ENCODE measurements at regions not wholly inside any gene's neighbourhood (a gene's known extent, or its start where the extent isn't known, plus 50 kb on each side); places are given as distances from the start of the nearest gene placed in this dataset.

DNA sequence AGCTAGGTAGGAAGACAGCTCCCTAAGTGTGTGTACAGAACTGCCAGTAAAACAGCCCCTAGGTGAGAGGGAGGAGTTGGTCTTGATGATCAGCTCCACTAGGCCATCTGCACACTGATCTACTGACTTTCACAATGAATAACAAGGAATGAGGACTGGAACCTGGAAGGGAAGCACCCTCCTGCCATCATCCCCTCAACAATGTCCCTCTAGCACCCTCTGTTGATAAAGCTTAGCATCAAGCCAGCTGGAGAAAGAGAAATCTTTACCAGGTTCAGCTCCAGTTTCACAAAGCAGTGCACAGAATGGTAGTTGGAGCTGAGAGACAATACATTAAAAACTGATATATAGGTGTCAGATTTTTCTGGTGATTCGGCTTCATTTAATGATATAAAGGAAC, 57.2 kb upstream of the IRAK1BP1 start (continued):
- TF ChIP-seq, protein P1, sequence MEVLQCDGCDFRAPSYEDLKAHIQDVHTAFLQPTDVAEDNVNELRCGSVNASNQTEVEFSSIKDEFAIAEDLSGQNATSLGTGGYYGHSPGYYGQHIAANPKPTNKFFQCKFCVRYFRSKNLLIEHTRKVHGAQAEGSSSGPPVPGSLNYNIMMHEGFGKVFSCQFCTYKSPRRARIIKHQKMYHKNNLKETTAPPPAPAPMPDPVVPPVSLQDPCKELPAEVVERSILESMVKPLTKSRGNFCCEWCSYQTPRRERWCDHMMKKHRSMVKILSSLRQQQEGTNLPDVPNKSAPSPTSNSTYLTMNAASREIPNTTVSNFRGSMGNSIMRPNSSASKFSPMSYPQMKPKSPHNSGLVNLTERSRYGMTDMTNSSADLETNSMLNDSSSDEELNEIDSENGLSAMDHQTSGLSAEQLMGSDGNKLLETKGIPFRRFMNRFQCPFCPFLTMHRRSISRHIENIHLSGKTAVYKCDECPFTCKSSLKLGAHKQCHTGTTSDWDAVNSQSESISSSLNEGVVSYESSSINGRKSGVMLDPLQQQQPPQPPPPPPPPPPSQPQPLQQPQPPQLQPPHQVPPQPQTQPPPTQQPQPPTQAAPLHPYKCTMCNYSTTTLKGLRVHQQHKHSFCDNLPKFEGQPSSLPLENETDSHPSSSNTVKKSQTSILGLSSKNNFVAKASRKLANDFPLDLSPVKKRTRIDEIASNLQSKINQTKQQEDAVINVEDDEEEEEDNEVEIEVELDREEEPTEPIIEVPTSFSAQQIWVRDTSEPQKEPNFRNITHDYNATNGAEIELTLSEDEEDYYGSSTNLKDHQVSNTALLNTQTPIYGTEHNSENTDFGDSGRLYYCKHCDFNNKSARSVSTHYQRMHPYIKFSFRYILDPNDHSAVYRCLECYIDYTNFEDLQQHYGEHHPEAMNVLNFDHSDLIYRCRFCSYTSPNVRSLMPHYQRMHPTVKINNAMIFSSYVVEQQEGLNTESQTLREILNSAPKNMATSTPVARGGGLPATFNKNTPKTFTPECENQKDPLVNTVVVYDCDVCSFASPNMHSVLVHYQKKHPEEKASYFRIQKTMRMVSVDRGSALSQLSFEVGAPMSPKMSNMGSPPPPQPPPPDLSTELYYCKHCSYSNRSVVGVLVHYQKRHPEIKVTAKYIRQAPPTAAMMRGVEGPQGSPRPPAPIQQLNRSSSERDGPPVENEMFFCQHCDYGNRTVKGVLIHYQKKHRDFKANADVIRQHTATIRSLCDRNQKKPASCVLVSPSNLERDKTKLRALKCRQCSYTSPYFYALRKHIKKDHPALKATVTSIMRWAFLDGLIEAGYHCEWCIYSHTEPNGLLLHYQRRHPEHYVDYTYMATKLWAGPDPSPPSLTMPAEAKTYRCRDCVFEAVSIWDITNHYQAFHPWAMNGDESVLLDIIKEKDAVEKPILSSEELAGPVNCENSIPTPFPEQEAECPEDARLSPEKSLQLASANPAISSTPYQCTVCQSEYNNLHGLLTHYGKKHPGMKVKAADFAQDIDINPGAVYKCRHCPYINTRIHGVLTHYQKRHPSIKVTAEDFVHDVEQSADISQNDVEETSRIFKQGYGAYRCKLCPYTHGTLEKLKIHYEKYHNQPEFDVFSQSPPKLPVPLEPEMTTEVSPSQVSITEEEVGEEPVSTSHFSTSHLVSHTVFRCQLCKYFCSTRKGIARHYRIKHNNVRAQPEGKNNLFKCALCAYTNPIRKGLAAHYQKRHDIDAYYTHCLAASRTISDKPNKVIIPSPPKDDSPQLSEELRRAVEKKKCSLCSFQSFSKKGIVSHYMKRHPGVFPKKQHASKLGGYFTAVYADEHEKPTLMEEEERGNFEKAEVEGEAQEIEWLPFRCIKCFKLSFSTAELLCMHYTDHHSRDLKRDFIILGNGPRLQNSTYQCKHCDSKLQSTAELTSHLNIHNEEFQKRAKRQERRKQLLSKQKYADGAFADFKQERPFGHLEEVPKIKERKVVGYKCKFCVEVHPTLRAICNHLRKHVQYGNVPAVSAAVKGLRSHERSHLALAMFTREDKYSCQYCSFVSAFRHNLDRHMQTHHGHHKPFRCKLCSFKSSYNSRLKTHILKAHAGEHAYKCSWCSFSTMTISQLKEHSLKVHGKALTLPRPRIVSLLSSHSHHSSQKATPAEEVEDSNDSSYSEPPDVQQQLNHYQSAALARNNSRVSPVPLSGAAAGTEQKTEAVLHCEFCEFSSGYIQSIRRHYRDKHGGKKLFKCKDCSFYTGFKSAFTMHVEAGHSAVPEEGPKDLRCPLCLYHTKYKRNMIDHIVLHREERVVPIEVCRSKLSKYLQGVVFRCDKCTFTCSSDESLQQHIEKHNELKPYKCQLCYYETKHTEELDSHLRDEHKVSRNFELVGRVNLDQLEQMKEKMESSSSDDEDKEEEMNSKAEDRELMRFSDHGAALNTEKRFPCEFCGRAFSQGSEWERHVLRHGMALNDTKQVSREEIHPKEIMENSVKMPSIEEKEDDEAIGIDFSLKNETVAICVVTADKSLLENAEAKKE (CRISPR knock-in tag; IDR thresholded peaks at IDR 0.05), result peak; percentile 41; the same call in 1 of the 2 replicates

DNA sequence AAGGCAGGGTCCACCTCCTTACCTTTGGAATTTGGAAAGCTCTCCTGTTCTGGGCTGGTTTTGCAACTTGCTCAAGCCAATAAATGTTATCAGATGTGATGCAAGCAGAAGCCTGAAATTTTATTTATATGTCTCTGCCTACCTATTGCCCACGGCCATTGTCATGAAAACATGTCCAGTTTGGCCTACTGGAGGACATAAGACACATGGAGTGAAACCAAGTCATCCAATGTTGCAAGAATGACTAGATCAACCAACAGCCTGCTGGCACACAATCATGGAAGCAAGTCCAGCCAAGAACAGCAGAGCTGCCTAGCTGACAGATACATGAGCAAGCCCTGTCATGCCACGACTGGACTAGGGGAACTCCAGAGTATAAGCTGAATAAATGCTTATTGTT, 56.7 kb upstream of the IRAK1BP1 start:
- ATAC-seq (no peak), DNase-seq (ENCODE audit: low spot score) (no peak)
- Mint-ChIP-seq H3K4me1 (no peaks in the 10 kb centered on the region), H3K27ac (no peak overlapping the region), H3K4me3 (no peak overlapping the region), H3K9me3 (no peaks in the 10 kb centered on the region), H3K27me3 (ENCODE audit: insufficient read depth, low read depth, poor library complexity) (peaks cover 3% of the 10 kb centered on the region), H3K36me3 (ENCODE audit: low read depth) (no peaks in the 10 kb centered on the region)
- H3K4me3 ChIP-seq, result no peak overlapping the region
- no peak overlapping the region for H2AFZ ChIP-seq
- H3K27me3 ChIP-seq (ENCODE audit: insufficient read depth), result no peaks in the 10 kb centered on the region
- no peaks in the 10 kb centered on the region for H3K4me1 ChIP-seq (ENCODE audit: insufficient read depth)
- H3K9me2 ChIP-seq (ENCODE audit: insufficient read depth), result no peaks in the 10 kb centered on the region; the same call in 1 of the 2 replicates
- H3F3A ChIP-seq (replicated peaks; ENCODE audit: low read depth), result no peaks in the 10 kb centered on the region
- no peak overlapping the region for H3K4me2 ChIP-seq
- no peak overlapping the region for H3K27ac ChIP-seq (ENCODE audit: low read depth)
- H4K20me1 ChIP-seq (replicated peaks; ENCODE audit: insufficient read depth), result no peaks in the 10 kb centered on the region
- H3K36me3 ChIP-seq (ENCODE audit: insufficient read depth), result no peaks in the 10 kb centered on the region
- TF ChIP-seq ZNF331 (CRISPR knock-in tag; IDR thresholded peaks at IDR 0.05; ENCODE audit: low read depth) (no peak), CREB1 (CRISPR knock-in tag; IDR thresholded peaks at IDR 0.05; ENCODE audit: low read depth) (no peak), POLR2AphosphoS5 (IDR thresholded peaks at IDR 0.05; ENCODE audit: low read depth) (no peak), EZH2 (IDR thresholded peaks at IDR 0.05; ENCODE audit: low read depth, unreplicated experiment) (no peak), EZH2phosphoT487 (IDR thresholded peaks at IDR 0.05; ENCODE audit: unreplicated experiment) (no peak), ZNF114 (CRISPR knock-in tag; IDR thresholded peaks at IDR 0.05) (no peak)
- TF ChIP-seq, protein P2, sequence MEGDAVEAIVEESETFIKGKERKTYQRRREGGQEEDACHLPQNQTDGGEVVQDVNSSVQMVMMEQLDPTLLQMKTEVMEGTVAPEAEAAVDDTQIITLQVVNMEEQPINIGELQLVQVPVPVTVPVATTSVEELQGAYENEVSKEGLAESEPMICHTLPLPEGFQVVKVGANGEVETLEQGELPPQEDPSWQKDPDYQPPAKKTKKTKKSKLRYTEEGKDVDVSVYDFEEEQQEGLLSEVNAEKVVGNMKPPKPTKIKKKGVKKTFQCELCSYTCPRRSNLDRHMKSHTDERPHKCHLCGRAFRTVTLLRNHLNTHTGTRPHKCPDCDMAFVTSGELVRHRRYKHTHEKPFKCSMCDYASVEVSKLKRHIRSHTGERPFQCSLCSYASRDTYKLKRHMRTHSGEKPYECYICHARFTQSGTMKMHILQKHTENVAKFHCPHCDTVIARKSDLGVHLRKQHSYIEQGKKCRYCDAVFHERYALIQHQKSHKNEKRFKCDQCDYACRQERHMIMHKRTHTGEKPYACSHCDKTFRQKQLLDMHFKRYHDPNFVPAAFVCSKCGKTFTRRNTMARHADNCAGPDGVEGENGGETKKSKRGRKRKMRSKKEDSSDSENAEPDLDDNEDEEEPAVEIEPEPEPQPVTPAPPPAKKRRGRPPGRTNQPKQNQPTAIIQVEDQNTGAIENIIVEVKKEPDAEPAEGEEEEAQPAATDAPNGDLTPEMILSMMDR (conservative IDR thresholded peaks at IDR 0.05; ENCODE audit: low read depth in 2 of 2), result no peak
- no peaks in the 10 kb centered on the region for H3K79me2 ChIP-seq (replicated peaks; ENCODE audit: insufficient read depth)

Measured in GM23338 (cell line).